ENCODE measurements at regions not wholly inside any gene's neighbourhood (a gene's known extent, or its start where the extent isn't known, plus 50 kb on each side); places are given as distances from the start of the nearest gene placed in this dataset.

DNA sequence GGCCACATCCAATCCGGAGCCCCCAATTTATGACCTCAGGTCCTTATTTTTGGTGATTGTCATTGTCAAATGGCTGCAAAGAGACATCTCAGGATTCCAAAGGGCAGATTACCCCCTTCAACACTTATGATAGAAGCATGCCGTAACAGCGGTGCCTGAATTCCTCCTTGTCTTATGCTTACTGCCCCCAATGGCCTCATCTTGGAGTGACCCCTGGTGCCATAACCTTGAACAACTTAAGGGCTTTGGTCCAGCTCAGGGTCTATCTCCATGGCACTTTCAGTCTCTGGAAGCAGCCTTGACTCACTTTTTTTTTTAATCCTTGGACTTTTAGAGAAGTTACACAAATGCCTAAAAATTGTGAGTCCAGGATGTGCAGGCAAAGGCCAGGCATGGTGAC is 171.6 kb upstream of the ZNF507 start:
- no peaks in the 10 kb centered on the region for H3K27me3 ChIP-seq (ENCODE audit: control insufficient read depth, insufficient read depth, low read length)
- H4K91ac ChIP-seq (ENCODE audit: insufficient read depth, low read depth, low read length): no peak overlapping the region
- H3K27ac ChIP-seq (ENCODE audit: insufficient read depth, low read length): no peak overlapping the region
- no peak overlapping the region for H2AFZ ChIP-seq (replicated peaks; ENCODE audit: low read length, poor library complexity)
- intact Hi-C loops (cut with micrococcal nuclease) (no loop called here), dilution Hi-C loops (cut with HindIII; ENCODE audit: low sequenced_read_pairs, unreplicated experiment) (no loop called here), in situ Hi-C loops (cut with MboI; ENCODE audit: low sequenced_read_pairs) (no loop called here)
- H3K4me2 ChIP-seq (ENCODE audit: low read depth, low read length): no peak overlapping the region
- TF ChIP-seq POLR2A (IDR thresholded peaks at IDR 0.05; ENCODE audit: low read depth, low read length) (no peak), RAD21 (IDR thresholded peaks at IDR 0.05; ENCODE audit: low read length) (no peak), CHD1 (IDR thresholded peaks at IDR 0.05; ENCODE audit: low read depth, low read length) (no peak), MXI1 (IDR thresholded peaks at IDR 0.05; ENCODE audit: borderline replicate concordance, low read depth, low read length) (no peak), BHLHE40 (IDR thresholded peaks at IDR 0.05; ENCODE audit: low read depth, low read length) (no peak), CEBPB (IDR thresholded peaks at IDR 0.05; ENCODE audit: low read depth, low read length) (no peak), MAFK (IDR thresholded peaks at IDR 0.05; ENCODE audit: low read depth, low read length) (no peak), ELK1 (IDR thresholded peaks at IDR 0.05; ENCODE audit: borderline replicate concordance, low read depth, low read length) (no peak), NFE2L2 (IDR thresholded peaks at IDR 0.05; ENCODE audit: low read depth, low read length) (no peak), FOS (IDR thresholded peaks at IDR 0.05; ENCODE audit: low read depth, low read length) (no peak), RCOR1 (IDR thresholded peaks at IDR 0.05; ENCODE audit: insufficient replicate concordance, low read length) (no peak), MAZ (IDR thresholded peaks at IDR 0.05; ENCODE audit: borderline replicate concordance, low read depth, low read length) (no peak), SMC3 (IDR thresholded peaks at IDR 0.05; ENCODE audit: low read depth, low read length) (no peak), CTCF (conservative IDR thresholded peaks at IDR 0.05; ENCODE audit: low read depth, low read length) (no peak), RFX5 (IDR thresholded peaks at IDR 0.05; ENCODE audit: low read depth, low read length) (no peak)
- TF ChIP-seq, protein P1, sequence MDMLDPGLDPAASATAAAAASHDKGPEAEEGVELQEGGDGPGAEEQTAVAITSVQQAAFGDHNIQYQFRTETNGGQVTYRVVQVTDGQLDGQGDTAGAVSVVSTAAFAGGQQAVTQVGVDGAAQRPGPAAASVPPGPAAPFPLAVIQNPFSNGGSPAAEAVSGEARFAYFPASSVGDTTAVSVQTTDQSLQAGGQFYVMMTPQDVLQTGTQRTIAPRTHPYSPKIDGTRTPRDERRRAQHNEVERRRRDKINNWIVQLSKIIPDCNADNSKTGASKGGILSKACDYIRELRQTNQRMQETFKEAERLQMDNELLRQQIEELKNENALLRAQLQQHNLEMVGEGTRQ (IDR thresholded peaks at IDR 0.05; ENCODE audit: low read depth, low read length): no peak
- no peak overlapping the region for H4K5ac ChIP-seq (ENCODE audit: low read depth, low read length)
- H2AK5ac ChIP-seq (ENCODE audit: low read depth, low read length): no peak overlapping the region
- no peaks in the 10 kb centered on the region for H3K79me1 ChIP-seq (ENCODE audit: low read depth in 1 of 2, low read length in 2 of 2)
- H2BK20ac ChIP-seq (ENCODE audit: low read depth, low read length): no peak overlapping the region
- no peaks in the 10 kb centered on the region for H3K36me3 ChIP-seq (ENCODE audit: control insufficient read depth, insufficient read depth, low read length)
- no peak overlapping the region for H3K9ac ChIP-seq (ENCODE audit: low read depth, low read length)
- no peak overlapping the region for H4K8ac ChIP-seq (ENCODE audit: low read depth in 2 of 2, low read length in 2 of 2)
- no peaks in the 10 kb centered on the region for H3K4me1 ChIP-seq (ENCODE audit: control insufficient read depth, insufficient read depth, low read length)
- H2BK5ac ChIP-seq (ENCODE audit: low read depth, low read length, poor library complexity, severe bottlenecking): no peak overlapping the region
- H3K18ac ChIP-seq (ENCODE audit: low read depth, low read length): no peak overlapping the region
- no peak overlapping the region for H2BK120ac ChIP-seq (ENCODE audit: low read depth, low read length)
- no peak overlapping the region for H3K4me3 ChIP-seq (ENCODE audit: insufficient read depth, low read depth, low read length)
- H3K4ac ChIP-seq (ENCODE audit: low read depth, low read length): no peak overlapping the region
- no peaks in the 10 kb centered on the region for H3K9me1 ChIP-seq (ENCODE audit: insufficient read depth, low read length)
- ChIA-PET POLR2A (ENCODE audit: unreplicated experiment) (no interaction called here), CTCF (no interaction called here)
- H3K56ac ChIP-seq (ENCODE audit: extremely low read depth, insufficient read depth, low read length): no peak overlapping the region
- no TSS peak for BruUV-seq (replicated peaks)
- DNase-seq (no peak), ATAC-seq (ENCODE audit: low read depth) (no peak)
- H4K20me1 ChIP-seq (ENCODE audit: insufficient read depth, low read length): no peaks in the 10 kb centered on the region
- H3K23ac ChIP-seq (ENCODE audit: low read depth, low read length): no peak overlapping the region
- no peaks in the 10 kb centered on the region for H3K9me3 ChIP-seq (ENCODE audit: control insufficient read depth, insufficient read depth, low read length)
- no peak overlapping the region for H3K14ac ChIP-seq (replicated peaks; ENCODE audit: low read depth, low read length)
- no peak overlapping the region for H2AK9ac ChIP-seq (replicated peaks; ENCODE audit: low read depth, low read length, poor library complexity)
- no CpG with 5 or more reads among the region's 3 CpGs for WGBS, 2 experiments (ENCODE audit: extremely low coverage in 2 of 2, insufficient read length in 1 of 2)
- no peak overlapping the region for H2BK15ac ChIP-seq (ENCODE audit: low read depth, low read length)

Measured in IMR-90 (cell line).